Colonic mucosa (tissue), 4 donors: ENCODE measurements at regions not wholly inside any gene's neighbourhood (a gene's known extent, or its start where the extent isn't known, plus 50 kb on each side); places are given as distances from the start of the nearest gene placed in this dataset.

Source experiments
- DNase-seq: peaks from one replicate; pipeline ENCODE4 v3.0.0-alpha.2; 2020
- H3K27ac ChIP-seq: fragments of 200-600 bp; one replicate; pipeline ENCODE4 v1.8.0; 2021
- H3K27me3 ChIP-seq: fragments of 200-600 bp; one replicate; pipeline ENCODE4 v1.8.0; 2021
- H3K36me3 ChIP-seq: fragments of 200-600 bp; one replicate; pipeline ENCODE4 v1.8.0; 2021
- H3K4me1 ChIP-seq: fragments of 200-600 bp; one replicate; pipeline ENCODE4 v1.8.0; 2021; ENCODE audit warnings: mild to moderate bottlenecking
- H3K4me3 ChIP-seq: fragments of 200-600 bp; one replicate; pipeline ENCODE4 v1.8.0; 2021
- H3K9ac ChIP-seq, 2 donors: one replicate each; pipeline ENCODE4 v1.7.0; 2013; ENCODE audit warnings: control low read depth in 2 of 2, low read depth in 2 of 2, low read length in 2 of 2
- H3K9me3 ChIP-seq: fragments of 200-600 bp; one replicate; pipeline ENCODE4 v1.8.0; 2021
- intact Hi-C: fragments of 100-400 bp; cut with DNase I; formaldehyde crosslinking; loops from one replicate; pipeline ENCODE4 v1.14.1; 2022
- TF ChIP-seq, protein P1 (sequence below): fragments of 200-600 bp; IDR thresholded peaks from one replicate; pipeline ENCODE4 v1.8.0; 2022; ENCODE audit warnings: antibody characterized with exemption, mild to moderate bottlenecking
- donor health status: healthy.
- donor health status: DM: no; HTN: no; CAD: no.
- donor health status: DM: no; HTN: no; CAD: no.

DNA sequence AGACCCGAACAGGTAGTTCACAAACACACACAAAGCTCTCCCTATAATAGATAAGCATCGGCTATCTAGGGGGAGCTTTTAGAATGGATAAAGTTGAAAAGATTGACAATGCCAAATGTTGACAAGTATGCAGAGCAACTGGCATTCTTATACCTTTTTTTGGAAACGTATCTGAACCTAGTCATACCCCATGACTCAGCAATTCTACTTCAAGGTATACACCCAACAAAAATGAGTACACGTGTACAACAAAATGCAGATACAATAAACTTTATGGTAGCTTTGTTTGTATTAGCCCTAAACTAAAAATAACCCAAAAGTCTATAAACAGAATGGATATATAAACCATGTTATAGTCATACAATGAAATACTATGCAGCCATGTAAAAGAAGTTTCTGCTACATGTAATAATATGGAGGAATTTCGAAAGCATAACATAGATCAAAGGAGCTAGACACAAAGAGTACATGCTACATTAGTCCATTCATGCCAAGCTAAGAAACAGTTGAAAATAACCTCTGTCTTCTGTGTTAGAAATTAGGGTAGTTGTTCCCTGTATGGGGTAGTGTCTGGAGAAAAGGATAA, 718.5 kb upstream of the ZNF608 start:
- Histone ChIP-seq H3K9ac (no peak overlapping the region), H3K4me1 (no peaks in the 10 kb centered on the region), H3K4me3 (no peak overlapping the region), H3K27ac (no peak overlapping the region), H3K9me3 (no peaks in the 10 kb centered on the region), H3K27me3 (no peaks in the 10 kb centered on the region), H3K36me3 (no peaks in the 10 kb centered on the region)
- DNase-seq = no peak
- TF ChIP-seq, protein P1, sequence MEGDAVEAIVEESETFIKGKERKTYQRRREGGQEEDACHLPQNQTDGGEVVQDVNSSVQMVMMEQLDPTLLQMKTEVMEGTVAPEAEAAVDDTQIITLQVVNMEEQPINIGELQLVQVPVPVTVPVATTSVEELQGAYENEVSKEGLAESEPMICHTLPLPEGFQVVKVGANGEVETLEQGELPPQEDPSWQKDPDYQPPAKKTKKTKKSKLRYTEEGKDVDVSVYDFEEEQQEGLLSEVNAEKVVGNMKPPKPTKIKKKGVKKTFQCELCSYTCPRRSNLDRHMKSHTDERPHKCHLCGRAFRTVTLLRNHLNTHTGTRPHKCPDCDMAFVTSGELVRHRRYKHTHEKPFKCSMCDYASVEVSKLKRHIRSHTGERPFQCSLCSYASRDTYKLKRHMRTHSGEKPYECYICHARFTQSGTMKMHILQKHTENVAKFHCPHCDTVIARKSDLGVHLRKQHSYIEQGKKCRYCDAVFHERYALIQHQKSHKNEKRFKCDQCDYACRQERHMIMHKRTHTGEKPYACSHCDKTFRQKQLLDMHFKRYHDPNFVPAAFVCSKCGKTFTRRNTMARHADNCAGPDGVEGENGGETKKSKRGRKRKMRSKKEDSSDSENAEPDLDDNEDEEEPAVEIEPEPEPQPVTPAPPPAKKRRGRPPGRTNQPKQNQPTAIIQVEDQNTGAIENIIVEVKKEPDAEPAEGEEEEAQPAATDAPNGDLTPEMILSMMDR = no peak
- intact Hi-C loops = no loop called here

DNA sequence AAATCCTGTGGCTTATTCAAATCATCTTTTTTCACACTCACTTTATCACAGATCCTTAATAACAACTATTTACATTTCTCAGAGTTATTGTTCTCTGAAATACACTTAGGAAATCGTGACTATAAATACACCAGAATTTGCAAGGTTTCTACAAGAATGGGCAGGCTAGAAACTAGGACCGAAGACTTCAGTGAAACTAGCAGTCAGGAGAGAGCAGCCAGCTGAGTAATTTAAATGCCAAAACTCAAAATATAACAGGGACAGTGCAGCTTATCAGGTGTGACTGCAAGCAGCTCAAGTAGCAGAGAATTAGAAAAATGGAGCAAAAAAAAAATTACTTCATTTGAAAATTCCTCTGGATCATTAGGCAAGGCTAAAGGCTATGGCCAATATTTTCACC, 719.3 kb upstream of the ZNF608 start:
- no peak overlapping the region for H3K27ac ChIP-seq
- H3K36me3 ChIP-seq = no peaks in the 10 kb centered on the region
- no peaks in the 10 kb centered on the region for H3K9me3 ChIP-seq
- TF ChIP-seq, protein P1 = no peak
- H3K4me1 ChIP-seq = no peaks in the 10 kb centered on the region
- DNase-seq = no peak
- intact Hi-C loops = no loop called here
- no peak overlapping the region for H3K9ac ChIP-seq
- no peak overlapping the region for H3K4me3 ChIP-seq
- no peaks in the 10 kb centered on the region for H3K27me3 ChIP-seq

DNA sequence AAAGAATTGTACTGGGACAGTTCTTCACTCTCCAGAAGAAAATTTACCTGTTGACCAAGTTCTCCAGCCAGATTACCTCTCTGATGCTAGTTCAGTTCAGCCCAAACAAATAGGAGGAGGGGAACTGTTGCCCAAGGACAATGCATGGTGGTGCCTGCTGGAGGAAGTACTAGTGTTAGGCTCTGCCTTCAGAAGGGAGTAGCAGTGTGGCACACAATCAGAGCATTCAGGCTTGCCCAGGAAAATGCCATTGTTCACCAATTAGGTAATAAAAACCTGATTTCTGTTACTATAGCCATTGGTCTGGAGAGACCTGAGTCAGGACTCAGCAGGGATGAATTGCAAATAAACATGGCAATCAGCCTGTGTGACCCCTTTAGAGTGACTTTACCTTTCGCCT, 720.8 kb upstream of the ZNF608 start:
- Histone ChIP-seq H3K27me3 (no peaks in the 10 kb centered on the region), H3K27ac (no peak overlapping the region), H3K9ac (no peak overlapping the region), H3K4me3 (no peak overlapping the region), H3K4me1 (no peaks in the 10 kb centered on the region), H3K9me3 (no peaks in the 10 kb centered on the region), H3K36me3 (no peaks in the 10 kb centered on the region)
- no peak for DNase-seq
- TF ChIP-seq, protein P1 = no peak
- intact Hi-C loops = no loop called here

DNA sequence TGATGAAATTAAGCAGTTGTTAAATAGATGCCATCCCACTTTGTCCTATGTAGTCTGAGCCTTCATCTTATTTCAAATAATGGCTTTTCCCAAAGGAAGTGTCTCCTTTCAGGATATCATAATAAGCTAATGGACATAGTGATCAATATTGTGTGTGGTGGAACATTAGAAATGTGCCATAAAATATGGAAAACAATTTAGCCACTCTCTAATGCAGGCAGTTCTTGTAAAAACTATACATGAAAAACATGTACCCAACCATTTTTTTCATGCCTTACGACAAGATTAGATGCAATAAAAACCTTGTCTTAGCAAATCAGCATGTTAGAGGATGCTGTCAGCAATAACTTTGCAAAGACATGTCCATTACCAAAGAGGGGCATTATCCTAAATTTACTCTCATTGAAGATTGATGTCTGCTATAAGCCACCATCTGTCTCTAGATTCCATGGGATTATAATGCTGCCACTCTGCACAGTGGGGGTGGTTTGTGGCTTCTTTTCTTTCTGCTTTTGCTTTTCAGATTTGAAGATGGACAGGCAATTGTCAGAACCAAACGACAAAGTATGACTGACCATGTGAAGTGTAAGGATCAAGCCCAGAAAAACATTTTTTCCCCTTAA, 724.0 kb upstream of the ZNF608 start:
- Histone ChIP-seq H3K27me3 (no peaks in the 10 kb centered on the region), H3K4me1 (no peaks in the 10 kb centered on the region), H3K36me3 (no peaks in the 10 kb centered on the region), H3K4me3 (no peak overlapping the region), H3K9me3 (no peaks in the 10 kb centered on the region), H3K9ac (no peak overlapping the region), H3K27ac (no peak overlapping the region)
- no peak for DNase-seq
- TF ChIP-seq, protein P1 = no peak
- intact Hi-C loops = no loop called here

DNA sequence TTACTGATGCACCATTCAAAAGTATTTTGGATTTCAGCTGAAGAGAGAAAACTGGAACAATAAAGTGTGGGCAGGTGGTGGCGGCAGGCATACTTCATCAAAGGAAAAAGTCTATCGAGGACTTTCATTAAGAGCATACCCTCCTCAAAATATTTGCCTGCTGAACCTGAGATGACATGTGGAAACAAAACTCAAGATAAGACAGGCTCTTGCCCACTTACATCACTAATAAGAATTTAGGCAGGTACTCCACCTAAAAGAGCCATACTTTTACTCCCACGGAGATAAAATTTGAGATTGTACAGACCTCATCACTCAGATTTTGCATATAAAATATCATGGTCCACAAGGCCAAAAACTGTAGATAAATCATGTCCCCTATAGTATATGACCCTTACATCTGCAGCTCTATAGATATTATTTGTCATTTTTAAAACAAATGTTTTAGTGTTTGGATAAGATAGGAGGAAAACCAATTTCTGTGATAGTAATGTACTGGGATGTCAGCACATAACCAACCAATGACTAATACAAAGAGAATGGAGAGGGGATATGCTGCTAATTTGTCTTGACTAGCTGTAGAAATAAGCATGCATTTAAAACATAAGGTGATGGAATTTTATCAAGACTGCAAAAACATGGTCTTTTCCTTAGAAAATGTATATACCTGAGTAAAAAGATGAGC, 730.6 kb upstream of the ZNF608 start:
- TF ChIP-seq, protein P1 = no peak
- H3K27ac ChIP-seq = no peak overlapping the region
- no peaks in the 10 kb centered on the region for H3K9me3 ChIP-seq
- H3K4me1 ChIP-seq = peaks cover 4% of the 10 kb centered on the region
- no peak overlapping the region for H3K4me3 ChIP-seq
- intact Hi-C loops = no loop called here
- no peak for DNase-seq
- H3K9ac ChIP-seq = no peak overlapping the region
- no peaks in the 10 kb centered on the region for H3K36me3 ChIP-seq
- H3K27me3 ChIP-seq = no peaks in the 10 kb centered on the region
